IPS-11a (cell line): ENCODE measurements at regions not wholly inside any gene's neighbourhood (a gene's known extent, or its start where the extent isn't known, plus 50 kb on each side); places are given as distances from the start of the nearest gene placed in this dataset.

Experiments used
- H3K4me3 ChIP-seq: one replicate; pipeline ENCODE4 v1.5.1; 2013; ENCODE audit warnings: low read depth, low read length, control low read depth

DNA sequence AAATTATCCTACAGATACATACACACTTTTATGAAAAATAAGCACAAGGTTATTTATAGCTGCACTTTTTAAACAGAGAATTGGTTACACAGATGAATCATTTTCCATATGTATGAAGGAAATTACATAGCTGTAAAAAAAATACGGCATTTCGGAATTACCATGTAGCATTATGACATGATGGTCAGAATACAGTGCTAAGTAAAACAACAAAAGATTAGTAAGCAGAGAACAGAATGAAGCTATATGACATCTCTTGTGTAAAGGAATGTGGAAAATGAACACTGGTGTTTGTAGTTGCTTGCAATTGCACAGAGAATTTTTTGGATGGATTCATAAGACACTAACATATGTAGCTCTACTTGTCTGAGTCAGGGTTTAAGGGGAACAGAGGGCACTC lies 1222.0 kb upstream of the PRKX start:
- H3K4me3 ChIP-seq = no peak overlapping the region

DNA sequence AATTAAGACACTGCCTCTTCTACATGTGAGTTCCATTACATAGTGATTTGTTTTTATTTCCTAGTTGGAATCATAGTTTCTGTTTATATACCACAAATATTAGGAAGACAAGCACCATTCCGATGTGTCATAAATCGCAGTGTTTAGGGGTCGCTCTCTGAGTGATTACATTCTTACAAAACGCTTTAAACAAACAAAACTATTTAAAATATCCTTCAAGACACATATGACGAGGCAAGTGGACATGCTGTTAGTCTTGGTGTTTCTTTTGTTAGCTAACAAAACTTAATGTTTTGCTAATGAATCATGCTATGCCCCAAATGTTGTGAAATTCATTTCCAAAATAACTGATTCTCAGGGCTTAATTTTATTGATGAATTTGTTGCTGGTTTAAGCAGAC lies 1219.3 kb upstream of the PRKX start:
- no peak overlapping the region for H3K4me3 ChIP-seq

GRCh38 chrX:4930426-4930825 lies 1217.0 kb upstream of the PRKX start:
- no peak overlapping the region for H3K4me3 ChIP-seq

- no peak overlapping the region for H3K4me3 ChIP-seq
These were observed 1212.5 kb upstream of the PRKX start for GRCh38 chrX:4925911-4926310.

DNA sequence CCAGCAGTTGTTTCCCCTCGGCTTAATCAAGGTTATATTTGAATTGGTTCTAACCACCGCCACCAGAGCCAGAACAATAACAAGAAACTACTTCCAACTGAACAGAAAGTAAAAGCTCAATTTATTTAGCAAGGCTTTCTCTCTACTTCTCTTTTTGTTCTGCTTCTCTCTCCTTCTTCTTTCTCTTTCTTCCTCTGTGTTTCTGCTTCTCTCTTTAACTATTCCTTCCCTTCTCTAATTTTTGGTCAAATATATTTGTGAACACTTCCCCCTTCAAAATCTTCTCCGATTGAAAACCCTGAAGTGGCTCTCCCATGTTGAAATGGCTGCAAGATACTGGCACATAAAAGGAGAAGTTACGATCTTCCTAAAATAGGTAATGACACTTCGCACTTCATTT lies 1195.9 kb upstream of the PRKX start:
- no peak overlapping the region for H3K4me3 ChIP-seq

- H3K4me3 ChIP-seq = no peak overlapping the region
These were observed 1192.1 kb upstream of the PRKX start for GRCh38 chrX:4905576-4905975.

DNA sequence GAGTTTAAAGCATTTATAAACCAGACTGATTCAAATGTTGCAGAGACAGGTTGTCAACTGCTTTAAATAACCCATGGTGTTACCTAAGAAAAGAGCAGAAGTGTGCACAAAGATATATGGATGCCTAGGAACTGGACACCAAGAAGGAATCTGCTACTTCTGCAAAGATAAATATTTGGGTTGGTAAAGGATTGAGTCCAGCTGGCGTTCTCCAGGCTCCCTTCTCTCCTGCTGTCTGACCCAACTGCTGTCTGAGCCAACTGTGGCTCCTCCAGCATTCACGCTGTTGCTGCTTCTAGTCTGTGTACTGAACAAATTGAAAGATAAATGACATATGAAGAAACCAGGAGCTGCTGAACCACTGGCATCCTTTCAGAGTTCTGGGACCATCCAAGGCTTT lies 1167.8 kb upstream of the PRKX start:
- H3K4me3 ChIP-seq = no peak overlapping the region

GRCh38 chrX:4878640-4879039 lies 1165.2 kb upstream of the PRKX start:
- no peak overlapping the region for H3K4me3 ChIP-seq

- H3K4me3 ChIP-seq = no peak overlapping the region
These were observed 1162.8 kb upstream of the PRKX start for GRCh38 chrX:4876268-4876667.

- no peak overlapping the region for H3K4me3 ChIP-seq
These were observed 1138.1 kb upstream of the PRKX start for GRCh38 chrX:4851534-4851933.

- no peak overlapping the region for H3K4me3 ChIP-seq
These were observed 1136.9 kb upstream of the PRKX start for GRCh38 chrX:4850312-4850711.

DNA sequence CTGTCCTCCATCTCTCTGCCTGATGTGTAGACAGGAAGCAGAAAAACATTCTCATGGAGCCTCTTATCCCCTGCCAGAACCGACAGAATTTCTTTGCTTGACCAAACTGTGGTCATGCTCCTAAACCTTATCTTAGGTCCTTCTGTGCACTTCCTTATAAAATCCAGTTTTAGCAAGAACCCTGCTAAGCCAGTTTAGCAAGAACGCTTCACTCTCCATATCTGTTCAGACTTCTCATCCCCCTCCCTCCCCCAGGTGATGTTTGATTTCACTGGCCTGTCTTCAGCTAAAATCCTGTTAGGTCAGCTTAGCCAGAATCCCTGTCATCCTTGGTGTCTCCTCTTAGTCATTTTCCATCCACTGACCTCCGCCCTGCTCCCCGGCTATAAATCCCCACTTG lies 1130.9 kb upstream of the PRKX start:
- H3K4me3 ChIP-seq = no peak overlapping the region

GRCh38 chrX:4841216-4841745 lies 1127.8 kb upstream of the PRKX start:
- H3K4me3 ChIP-seq = no peak overlapping the region

GRCh38 chrX:4831574-4831973 lies 1118.1 kb upstream of the PRKX start:
- no peak overlapping the region for H3K4me3 ChIP-seq

DNA sequence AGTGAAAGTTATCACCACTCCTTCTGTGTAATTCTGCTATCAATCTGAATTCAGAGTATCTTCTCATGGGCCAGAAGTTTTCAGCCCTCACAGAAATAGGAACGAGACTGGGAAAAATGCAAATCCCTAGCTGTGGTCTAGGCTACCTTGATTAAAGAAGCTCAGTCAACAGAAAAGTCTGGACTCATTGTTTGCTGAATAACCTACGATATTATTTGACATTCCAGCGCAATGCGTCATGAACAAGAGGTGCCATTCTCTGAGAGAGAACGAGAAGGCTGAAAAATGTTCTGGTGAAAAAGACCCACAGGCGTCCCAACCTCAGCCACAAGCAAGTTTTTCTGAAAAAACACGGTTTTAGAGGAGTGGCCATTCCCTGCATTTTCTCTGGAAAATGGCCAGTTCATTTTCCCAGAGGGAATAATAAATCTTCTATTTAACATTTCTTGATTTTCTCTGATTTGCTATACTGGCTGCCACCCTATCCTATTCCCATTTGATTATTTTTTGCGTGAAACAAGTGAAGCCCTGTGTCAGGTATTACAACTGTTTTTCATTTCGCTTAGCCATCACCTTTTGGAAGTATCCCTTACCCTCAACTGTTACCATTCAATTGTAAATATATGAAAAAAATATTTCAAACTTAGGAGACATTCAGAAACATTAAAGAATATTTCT lies 1117.6 kb upstream of the PRKX start:
- H3K4me3 ChIP-seq = no peak overlapping the region

- no peak overlapping the region for H3K4me3 ChIP-seq
These were observed 1112.1 kb upstream of the PRKX start for GRCh38 chrX:4825550-4825949.

- no peak overlapping the region for H3K4me3 ChIP-seq
These were observed 1096.1 kb upstream of the PRKX start for GRCh38 chrX:4809571-4809970.

DNA sequence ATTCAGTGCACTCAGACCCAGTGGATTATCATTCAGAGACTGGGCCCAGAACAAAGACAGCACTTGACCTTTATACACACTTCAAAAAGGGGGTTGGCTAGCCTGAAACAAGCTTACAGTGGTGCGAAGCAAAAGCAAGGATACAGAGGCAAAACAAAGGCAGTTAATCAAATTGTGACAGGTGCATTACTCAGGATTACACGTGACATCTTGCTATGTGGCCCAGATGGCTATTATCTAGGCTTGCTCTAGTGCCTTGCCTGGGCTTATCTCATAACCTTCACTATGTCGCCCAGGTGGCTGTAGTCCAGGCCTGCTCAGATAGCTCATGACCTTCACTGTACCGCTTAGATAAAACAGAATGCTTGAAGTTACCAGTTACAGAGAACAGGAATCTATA lies 1092.1 kb upstream of the PRKX start:
- H3K4me3 ChIP-seq = no peak overlapping the region

- H3K4me3 ChIP-seq = no peak overlapping the region
These were observed 1087.3 kb upstream of the PRKX start for GRCh38 chrX:4800756-4801155.

- no peak overlapping the region for H3K4me3 ChIP-seq
These were observed 1074.5 kb upstream of the PRKX start for GRCh38 chrX:4787971-4788370.

GRCh38 chrX:4764888-4765287 lies 1051.4 kb upstream of the PRKX start:
- H3K4me3 ChIP-seq = no peak overlapping the region

DNA sequence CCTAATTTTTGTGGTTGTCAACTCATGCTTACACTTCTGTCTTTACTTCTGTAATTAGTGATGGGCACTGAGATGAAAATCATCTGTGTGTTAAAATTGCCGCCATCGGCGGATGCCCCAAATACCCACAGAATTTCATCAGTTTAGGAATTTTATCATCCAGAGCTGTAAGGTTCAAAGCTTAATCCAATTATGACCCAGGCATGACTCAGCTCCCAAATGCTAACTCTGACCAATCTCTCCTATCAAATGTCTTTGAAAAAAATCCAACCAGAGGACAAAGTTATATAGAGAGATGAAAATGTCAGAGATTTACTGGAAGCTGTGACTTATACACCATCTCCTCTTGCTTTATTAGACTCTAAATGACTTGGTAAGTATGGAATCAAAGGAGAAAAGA lies 1048.7 kb upstream of the PRKX start:
- no peak overlapping the region for H3K4me3 ChIP-seq
